PC-3 (cell line): ENCODE measurements at regions not wholly inside any gene's neighbourhood (a gene's known extent, or its start where the extent isn't known, plus 50 kb on each side); places are given as distances from the start of the nearest gene placed in this dataset.

Experiments
- ATAC-seq: fragments of 200-7000 bp; cut with Tn5 transposase; 2 replicates; pipeline ENCODE4 v1.9.1; 2020; ENCODE audit warnings: mild to moderate bottlenecking, moderate library complexity
- BruUV-seq: library from RNA; stranded (reverse); fragments of 400-500 nt; replicated peaks from 2 replicates; lab custom pipeline; 2021; lab: Mats Ljungman, UMichigan
- CTCF ChIA-PET: fragments of 300-600 bp; sonication (Branson Sonifier 250); formaldehyde crosslinking; loops from one replicate; lab custom pipeline; 2022; ENCODE audit warnings: antibody characterized with exemption; lab: Charles Lee
- POLR2A ChIA-PET: fragments of 300-600 bp; sonication (Branson Sonifier 250); formaldehyde crosslinking; loops from one replicate; lab custom pipeline; 2022; ENCODE audit warnings: antibody characterized with exemption; ENCODE audit not compliant: unreplicated experiment; lab: Charles Lee
- DNase-seq: peaks from one replicate; pipeline ENCODE4 v3.0.0-alpha.2; 2015
- H2AFZ ChIP-seq: fragments of 300-600 bp; sonication (generic); 2 replicates; pipeline ENCODE4 v1.6.0; 2016; ENCODE audit warnings: antibody characterized with exemption, low read length
- H3F3A ChIP-seq: fragments of 300-600 bp; sonication (generic); one replicate; pipeline ENCODE4 v1.6.0; 2017; ENCODE audit warnings: antibody characterized with exemption, low read length, control low read depth, mild to moderate bottlenecking; ENCODE audit not compliant: unreplicated experiment
- H3K27ac ChIP-seq: fragments of 300-600 bp; sonication (generic); 2 replicates; pipeline ENCODE4 v1.5.1; 2016; ENCODE audit warnings: mild to moderate bottlenecking, low read length
- H3K27me3 ChIP-seq: fragments of 300-600 bp; sonication (generic); 2 replicates; pipeline ENCODE4 v1.6.1; 2016; ENCODE audit warnings: low read length, mixed read lengths
- H3K36me3 ChIP-seq: fragments of 300-600 bp; sonication (generic); 2 replicates; pipeline ENCODE4 v1.6.1; 2016; ENCODE audit warnings: low read depth, mixed run types, low read length, mixed read lengths
- H3K4me1 ChIP-seq: fragments of 300-600 bp; sonication (generic); 2 replicates; pipeline ENCODE4 v1.5.1; 2016; ENCODE audit warnings: low read length; ENCODE audit not compliant: insufficient read depth
- H3K4me2 ChIP-seq: fragments of 300-600 bp; sonication (generic); 2 replicates; pipeline ENCODE4 v1.6.0; 2016; ENCODE audit warnings: low read length
- H3K4me3 ChIP-seq: fragments of 300-600 bp; sonication (generic); 2 replicates; pipeline ENCODE4 v1.5.1; 2016; ENCODE audit warnings: mild to moderate bottlenecking, low read length, mixed read lengths
- H3K79me2 ChIP-seq: fragments of 300-600 bp; sonication (generic); 2 replicates; pipeline ENCODE4 v1.6.1; 2017; ENCODE audit warnings: low read length, mixed read lengths
- H3K9ac ChIP-seq: fragments of 300-600 bp; sonication (generic); 2 replicates; pipeline ENCODE4 v1.6.0; 2016; ENCODE audit warnings: mild to moderate bottlenecking, low read length
- H3K9me2 ChIP-seq: fragments of 300-600 bp; sonication (generic); replicated peaks from 2 replicates; pipeline ENCODE4 v1.6.1; 2016; ENCODE audit warnings: mixed run types, low read length, mixed read lengths
- H3K9me3 ChIP-seq: fragments of 300-600 bp; sonication (generic); 2 replicates; pipeline ENCODE4 v1.6.1; 2016; ENCODE audit warnings: low read length, mixed read lengths
- H4K20me1 ChIP-seq: fragments of 300-600 bp; sonication (generic); 2 replicates; pipeline ENCODE4 v1.6.1; 2016; ENCODE audit warnings: low read length, mixed read lengths
- EZH2 ChIP-seq: fragments of 300-600 bp; sonication (generic); IDR thresholded peaks from one replicate; pipeline ENCODE4 v1.6.1; 2017; ENCODE audit warnings: antibody characterized with exemption, mild to moderate bottlenecking, low read length; ENCODE audit not compliant: unreplicated experiment
- EZH2phosphoT487 ChIP-seq: fragments of 300-600 bp; sonication (generic); IDR thresholded peaks from 2 replicates; pipeline ENCODE4 v1.6.1; 2018; ENCODE audit warnings: mild to moderate bottlenecking, antibody characterized with exemption, low read length, borderline replicate concordance
- intact Hi-C: fragments of 100-400 bp; cut with micrococcal nuclease; formaldehyde crosslinking; loops from 2 replicates; pipeline ENCODE4 v1.9.0; 2023
- TF ChIP-seq, protein P1 (sequence below): fragments of 300-600 bp; sonication (generic); conservative IDR thresholded peaks from 2 replicates; pipeline ENCODE4 v1.5.1; 2017; ENCODE audit warnings: antibody characterized with exemption, low read depth, mild to moderate bottlenecking, low read length

DNA sequence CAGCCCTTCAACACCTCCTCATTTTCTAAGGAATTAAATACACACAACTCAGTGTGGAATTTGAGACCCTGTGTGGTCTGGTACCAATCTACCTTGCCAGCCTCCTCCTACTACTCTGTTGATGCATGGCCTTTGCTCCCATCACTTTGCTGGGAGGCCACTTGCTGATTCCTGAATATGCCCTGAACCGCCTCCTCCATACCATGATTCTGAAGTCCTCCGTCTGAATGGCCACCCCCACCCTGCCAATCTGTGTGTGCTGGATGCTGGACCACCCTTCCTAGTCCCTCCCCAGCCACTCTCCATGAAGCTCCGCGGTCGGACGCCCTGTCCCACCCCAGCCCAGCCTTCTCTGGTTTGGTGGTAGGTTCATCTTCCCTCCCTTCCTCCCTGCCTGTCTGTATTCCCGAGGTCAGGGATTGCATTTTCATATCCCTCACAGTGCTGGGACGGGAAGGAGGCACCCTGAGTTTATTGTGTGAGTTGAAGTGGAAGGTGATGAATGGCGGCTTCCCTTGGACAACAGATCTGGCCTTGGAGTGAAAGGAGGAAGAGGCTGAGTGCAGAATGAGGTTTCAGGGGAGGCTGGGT, 138.3 kb downstream of the CDC5L start:
- Histone ChIP-seq H3K36me3 (no peaks in the 10 kb centered on the region), H4K20me1 (no peaks in the 10 kb centered on the region), H3K79me2 (no peaks in the 10 kb centered on the region), H3K27ac (no peak overlapping the region), H3F3A (no peaks in the 10 kb centered on the region), H2AFZ (no peak overlapping the region), H3K4me3 (no peak overlapping the region), H3K9ac (no peak overlapping the region), H3K9me3 (no peaks in the 10 kb centered on the region), H3K4me1 (no peaks in the 10 kb centered on the region), H3K4me2 (no peak overlapping the region), H3K9me2 (no peaks in the 10 kb centered on the region), H3K27me3 (no peaks in the 10 kb centered on the region)
- ChIA-PET CTCF (no interaction called here), POLR2A (no interaction called here)
- TF ChIP-seq EZH2 (no peak), EZH2phosphoT487 (no peak)
- TF ChIP-seq, protein P1, sequence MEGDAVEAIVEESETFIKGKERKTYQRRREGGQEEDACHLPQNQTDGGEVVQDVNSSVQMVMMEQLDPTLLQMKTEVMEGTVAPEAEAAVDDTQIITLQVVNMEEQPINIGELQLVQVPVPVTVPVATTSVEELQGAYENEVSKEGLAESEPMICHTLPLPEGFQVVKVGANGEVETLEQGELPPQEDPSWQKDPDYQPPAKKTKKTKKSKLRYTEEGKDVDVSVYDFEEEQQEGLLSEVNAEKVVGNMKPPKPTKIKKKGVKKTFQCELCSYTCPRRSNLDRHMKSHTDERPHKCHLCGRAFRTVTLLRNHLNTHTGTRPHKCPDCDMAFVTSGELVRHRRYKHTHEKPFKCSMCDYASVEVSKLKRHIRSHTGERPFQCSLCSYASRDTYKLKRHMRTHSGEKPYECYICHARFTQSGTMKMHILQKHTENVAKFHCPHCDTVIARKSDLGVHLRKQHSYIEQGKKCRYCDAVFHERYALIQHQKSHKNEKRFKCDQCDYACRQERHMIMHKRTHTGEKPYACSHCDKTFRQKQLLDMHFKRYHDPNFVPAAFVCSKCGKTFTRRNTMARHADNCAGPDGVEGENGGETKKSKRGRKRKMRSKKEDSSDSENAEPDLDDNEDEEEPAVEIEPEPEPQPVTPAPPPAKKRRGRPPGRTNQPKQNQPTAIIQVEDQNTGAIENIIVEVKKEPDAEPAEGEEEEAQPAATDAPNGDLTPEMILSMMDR: no peak
- DNase-seq (no peak), ATAC-seq (no peak)
- no TSS peak for BruUV-seq
- intact Hi-C loops: no loop called here

- CTCF ChIA-PET: no interaction called here
- no peak for DNase-seq
- H3K9me2 ChIP-seq: no peaks in the 10 kb centered on the region
- no peaks in the 10 kb centered on the region for H4K20me1 ChIP-seq
- POLR2A ChIA-PET: no interaction called here
- H2AFZ ChIP-seq: no peak overlapping the region
- H3K4me2 ChIP-seq: no peak overlapping the region
- BruUV-seq: no TSS peak
- TF ChIP-seq EZH2phosphoT487 (no peak), EZH2 (no peak)
- TF ChIP-seq, protein P1: no peak
- H3K4me3 ChIP-seq: no peak overlapping the region
- no peak for ATAC-seq
- H3K27me3 ChIP-seq: no peaks in the 10 kb centered on the region
- no peaks in the 10 kb centered on the region for H3K4me1 ChIP-seq
- no peak overlapping the region for H3K9ac ChIP-seq
- intact Hi-C loops: no loop called here
- no peaks in the 10 kb centered on the region for H3F3A ChIP-seq
- H3K36me3 ChIP-seq: no peaks in the 10 kb centered on the region
- no peak overlapping the region for H3K27ac ChIP-seq
- H3K79me2 ChIP-seq: no peaks in the 10 kb centered on the region
- H3K9me3 ChIP-seq: no peaks in the 10 kb centered on the region
Measured at GRCh38 chr6:44527181-44527580, 139.7 kb downstream of the CDC5L start.

- no peaks in the 10 kb centered on the region for H3K4me1 ChIP-seq
- H3K9me2 ChIP-seq: no peaks in the 10 kb centered on the region
- H3K36me3 ChIP-seq: no peaks in the 10 kb centered on the region
- no peak for ATAC-seq
- H3K27me3 ChIP-seq: no peaks in the 10 kb centered on the region
- no peak overlapping the region for H3K4me2 ChIP-seq
- no peak for DNase-seq
- intact Hi-C loops: no loop called here
- H3K79me2 ChIP-seq: no peaks in the 10 kb centered on the region
- no peak overlapping the region for H2AFZ ChIP-seq
- H3F3A ChIP-seq: no peaks in the 10 kb centered on the region
- no peak overlapping the region for H3K4me3 ChIP-seq
- no peak overlapping the region for H3K9ac ChIP-seq
- POLR2A ChIA-PET: no interaction called here
- H4K20me1 ChIP-seq: no peaks in the 10 kb centered on the region
- no peak for TF ChIP-seq EZH2
- no peak for TF ChIP-seq EZH2phosphoT487
- H3K9me3 ChIP-seq: no peaks in the 10 kb centered on the region
- no peak overlapping the region for H3K27ac ChIP-seq
- no TSS peak for BruUV-seq
- CTCF ChIA-PET: no interaction called here
Measured at GRCh38 chr6:44527583-44528369, 140.3 kb downstream of the CDC5L start.
